ENCODE measurements at regions not wholly inside any gene's neighbourhood (a gene's known extent, or its start where the extent isn't known, plus 50 kb on each side); places are given as distances from the start of the nearest gene placed in this dataset.

DNA sequence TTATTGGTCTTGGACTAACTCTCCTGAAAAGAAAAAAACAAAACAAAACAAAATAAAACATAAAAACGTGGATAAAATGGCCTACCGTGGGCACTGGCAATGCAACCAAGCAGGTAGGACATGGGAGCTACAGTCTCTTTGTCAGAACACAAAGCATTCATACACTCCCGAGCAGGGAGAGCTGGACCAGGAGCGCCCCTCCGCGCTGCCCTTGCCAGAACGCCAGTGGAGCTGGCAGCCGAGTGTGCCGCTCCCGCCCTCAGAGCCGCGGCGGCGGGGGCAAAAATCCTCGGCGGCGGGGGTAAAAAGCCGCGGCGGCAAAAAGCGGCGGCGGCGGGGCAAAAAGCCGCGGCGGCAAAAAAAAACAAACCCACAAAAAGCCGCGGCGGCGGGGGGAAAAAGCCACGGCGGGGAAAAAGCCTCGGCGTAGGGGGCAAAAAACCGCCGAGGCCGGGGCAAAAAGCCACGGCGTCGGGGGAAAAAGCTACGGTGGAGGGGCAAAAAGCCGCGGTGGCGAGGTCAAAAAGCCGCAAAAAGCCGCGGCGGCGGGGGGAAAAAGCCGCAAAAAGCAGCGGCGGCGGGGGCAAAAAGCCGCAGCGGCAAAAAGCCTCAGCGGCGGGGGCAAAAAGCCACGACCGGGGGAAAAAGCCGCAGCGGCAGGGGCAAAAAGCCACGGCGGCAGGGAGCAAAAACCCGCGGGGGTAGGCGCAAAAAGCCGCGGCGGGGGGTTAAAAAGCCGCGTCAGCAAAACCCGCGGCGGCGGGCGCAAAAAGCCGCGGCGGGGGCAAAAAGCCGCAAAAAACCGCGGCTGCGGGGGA, 418.1 kb downstream of the ZNF716 start:
- TF ChIP-seq, protein P1, sequence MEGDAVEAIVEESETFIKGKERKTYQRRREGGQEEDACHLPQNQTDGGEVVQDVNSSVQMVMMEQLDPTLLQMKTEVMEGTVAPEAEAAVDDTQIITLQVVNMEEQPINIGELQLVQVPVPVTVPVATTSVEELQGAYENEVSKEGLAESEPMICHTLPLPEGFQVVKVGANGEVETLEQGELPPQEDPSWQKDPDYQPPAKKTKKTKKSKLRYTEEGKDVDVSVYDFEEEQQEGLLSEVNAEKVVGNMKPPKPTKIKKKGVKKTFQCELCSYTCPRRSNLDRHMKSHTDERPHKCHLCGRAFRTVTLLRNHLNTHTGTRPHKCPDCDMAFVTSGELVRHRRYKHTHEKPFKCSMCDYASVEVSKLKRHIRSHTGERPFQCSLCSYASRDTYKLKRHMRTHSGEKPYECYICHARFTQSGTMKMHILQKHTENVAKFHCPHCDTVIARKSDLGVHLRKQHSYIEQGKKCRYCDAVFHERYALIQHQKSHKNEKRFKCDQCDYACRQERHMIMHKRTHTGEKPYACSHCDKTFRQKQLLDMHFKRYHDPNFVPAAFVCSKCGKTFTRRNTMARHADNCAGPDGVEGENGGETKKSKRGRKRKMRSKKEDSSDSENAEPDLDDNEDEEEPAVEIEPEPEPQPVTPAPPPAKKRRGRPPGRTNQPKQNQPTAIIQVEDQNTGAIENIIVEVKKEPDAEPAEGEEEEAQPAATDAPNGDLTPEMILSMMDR (IDR thresholded peaks at IDR 0.05; ENCODE audit: low read depth, low read length): no peak
- Histone ChIP-seq H3K27me3 (no peaks in the 10 kb centered on the region), H3K9me3 (ENCODE audit: low read depth) (no peaks in the 10 kb centered on the region), H3K27ac (no peak overlapping the region), H3K4me1 (ENCODE audit: low read depth) (no peaks in the 10 kb centered on the region), H3K4me3 (no peak overlapping the region), H3K36me3 (no peaks in the 10 kb centered on the region)
- peak in 1 of 2 donors; percentile 14 for DNase-seq (ENCODE audit: low read depth in 1 of 2, low spot score in 1 of 2)

DNA sequence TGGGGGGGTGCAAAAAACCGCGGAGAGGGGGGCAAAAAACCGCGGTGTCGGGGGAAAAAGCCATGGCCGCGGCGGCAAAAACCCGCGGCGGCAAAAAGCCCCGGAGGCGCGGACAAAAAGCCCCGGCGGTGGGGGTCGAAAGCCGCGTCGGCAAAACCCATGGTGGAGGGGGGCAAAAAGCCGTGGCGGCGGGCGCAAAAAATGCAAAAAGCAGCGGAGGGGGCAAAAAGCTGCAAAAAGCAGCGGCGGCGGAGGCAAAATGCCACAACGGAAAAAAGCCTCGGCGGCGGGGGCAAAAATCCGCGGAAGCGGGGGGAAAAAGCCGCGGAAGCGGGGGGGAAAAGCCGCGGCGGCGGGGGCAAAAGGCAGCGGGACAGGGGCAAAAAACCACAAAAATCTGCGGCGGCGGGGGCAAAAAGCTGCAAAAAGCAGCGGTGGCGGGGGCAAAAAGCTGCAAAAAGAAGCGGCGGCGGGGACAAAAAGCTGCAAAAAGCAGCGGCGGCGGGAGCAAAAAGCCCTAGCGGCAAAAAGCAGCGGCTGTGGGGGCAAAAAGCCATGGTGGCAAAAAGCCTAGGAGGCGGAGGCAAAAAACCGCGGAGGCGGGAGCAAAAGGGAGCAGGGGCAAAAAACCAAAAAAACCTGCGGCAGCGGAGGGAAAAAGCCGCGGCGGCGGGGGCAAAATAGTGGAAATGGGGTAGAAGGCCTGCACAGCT, 418.9 kb downstream of the ZNF716 start:
- TF ChIP-seq, protein P1 (IDR thresholded peaks at IDR 0.05; ENCODE audit: low read depth, low read length): no peak
- Histone ChIP-seq H3K4me1 (ENCODE audit: low read depth) (no peaks in the 10 kb centered on the region), H3K27ac (no peak overlapping the region), H3K36me3 (no peaks in the 10 kb centered on the region), H3K9me3 (ENCODE audit: low read depth) (no peaks in the 10 kb centered on the region), H3K27me3 (no peaks in the 10 kb centered on the region), H3K4me3 (no peak overlapping the region)
- DNase-seq (ENCODE audit: low read depth in 1 of 2, low spot score in 1 of 2): no peak

Measured in cardiac muscle cell (in vitro differentiated cells and primary cell).